SKM-1 (cell line): ENCODE measurements at regions not wholly inside any gene's neighbourhood (a gene's known extent, or its start where the extent isn't known, plus 50 kb on each side); places are given as distances from the start of the nearest gene placed in this dataset.
A peak's percentile ranks its signal among the peaks of the same experiment; 100 is the strongest.
"Not testable (repeated sequence)": the region's sequence is repeated elsewhere in the genome, so short reads cannot be mapped to it uniquely, and the experiment has no call there.

Experiments used
- DNase-seq: peaks from one replicate; lab custom pipeline; 2025; ENCODE audit not compliant: unreplicated experiment; lab: John Stamatoyannopoulos, UW

DNA sequence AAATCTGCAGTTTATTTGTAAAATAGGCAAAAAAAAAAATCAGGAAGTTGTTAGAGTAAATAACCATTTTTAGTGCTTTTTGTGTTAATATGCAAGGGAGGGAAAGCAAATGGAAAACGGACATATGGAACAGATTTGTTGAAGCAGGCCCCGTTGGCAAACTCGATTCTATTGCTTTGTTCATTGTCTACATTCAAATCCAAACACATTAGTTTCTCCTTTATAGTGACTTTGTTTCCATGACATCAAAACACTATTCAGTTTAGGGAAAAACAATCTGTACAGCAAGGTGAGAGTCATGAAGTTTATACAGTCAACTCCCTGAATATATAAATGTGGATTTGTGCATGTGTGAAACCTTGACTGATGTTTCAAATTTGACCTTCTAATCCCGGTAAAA, 142.2 kb downstream of the FAM47A start:
- DNase-seq, result no peak

DNA sequence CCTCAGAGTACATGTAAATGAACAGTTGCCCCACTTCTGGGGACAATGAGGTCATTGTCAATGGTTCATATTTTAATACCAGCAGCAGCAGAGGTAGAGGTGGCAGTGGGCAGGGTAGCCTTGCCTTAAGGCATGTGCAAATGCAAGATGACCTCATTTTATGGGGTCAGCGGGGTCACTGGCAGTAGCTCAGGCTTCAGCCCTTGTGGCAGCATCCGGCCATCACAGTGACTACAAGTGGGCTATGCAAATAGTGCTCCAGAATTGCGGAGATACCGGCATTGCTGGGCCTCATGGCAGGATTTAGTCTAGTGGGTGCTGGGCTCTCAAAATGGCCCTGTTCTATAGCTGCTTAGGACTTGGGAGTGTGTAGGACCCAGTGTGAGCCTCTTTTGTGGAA, 144.7 kb downstream of the FAM47A start:
- DNase-seq, result no peak

DNA sequence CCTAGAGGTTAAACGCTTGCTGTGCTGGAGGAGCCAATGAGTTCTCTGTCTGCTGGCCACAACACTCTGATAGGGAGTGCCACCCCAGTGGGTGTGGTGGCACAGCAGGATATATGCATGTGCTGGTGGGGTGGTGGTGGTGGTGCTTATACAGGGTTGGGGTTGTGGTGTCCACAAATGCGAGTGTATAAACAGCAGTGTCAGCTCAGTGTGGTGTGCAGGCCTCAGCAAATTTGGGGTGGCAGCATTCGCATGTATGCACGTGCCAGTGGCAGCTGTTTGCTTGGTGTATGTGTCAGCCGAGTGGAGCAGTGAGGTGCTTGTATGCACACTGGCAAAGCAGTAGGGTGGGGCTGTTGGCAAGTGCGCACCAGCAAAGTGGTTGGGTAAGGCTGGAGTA, 157.4 kb downstream of the FAM47A start:
- no peak for DNase-seq

DNA sequence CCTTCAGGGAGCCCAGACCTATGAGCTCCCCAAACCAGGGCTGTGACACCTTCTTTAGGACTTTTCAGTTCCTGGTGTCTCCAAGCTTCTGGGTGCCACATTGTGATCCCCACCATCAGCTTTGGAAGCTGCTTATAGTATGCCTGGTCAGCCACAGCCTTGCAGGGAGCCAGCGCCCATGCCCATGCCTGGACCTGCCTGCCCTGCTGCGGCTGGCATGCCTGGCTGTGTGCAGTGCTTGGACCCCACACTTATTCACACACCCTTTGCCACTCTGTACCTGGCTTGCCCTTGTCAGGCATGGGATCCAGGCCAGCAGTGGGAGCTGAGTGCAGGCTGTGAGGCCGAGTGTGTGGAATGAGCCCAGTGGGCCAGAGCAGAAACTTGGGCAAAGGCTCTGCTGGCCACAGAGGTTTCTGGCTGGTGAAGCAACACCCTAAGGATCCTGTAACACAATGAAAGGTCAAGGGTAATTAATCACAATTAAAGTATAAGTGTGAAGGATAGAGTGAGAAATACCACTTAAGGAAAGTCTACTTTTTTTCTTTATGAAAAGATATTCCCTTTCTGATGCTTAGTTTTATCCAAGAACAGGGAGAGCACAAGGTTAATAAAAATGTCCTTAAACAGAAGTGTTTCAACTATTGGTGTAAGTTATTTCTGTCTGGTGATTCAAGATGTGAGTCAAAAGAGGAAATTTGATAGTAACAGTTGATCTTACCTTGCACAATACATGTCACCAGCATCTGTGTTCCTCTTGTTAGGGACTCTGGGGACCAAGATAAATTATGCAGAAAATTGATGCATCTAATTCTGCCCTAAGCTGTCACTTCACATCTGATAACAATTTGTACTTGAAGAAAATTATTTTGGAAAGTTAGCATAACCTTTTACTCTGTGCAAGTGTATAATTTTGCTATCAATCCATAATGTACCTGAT, 161.8 kb downstream of the FAM47A start:
- peak; percentile 25 for DNase-seq

DNA sequence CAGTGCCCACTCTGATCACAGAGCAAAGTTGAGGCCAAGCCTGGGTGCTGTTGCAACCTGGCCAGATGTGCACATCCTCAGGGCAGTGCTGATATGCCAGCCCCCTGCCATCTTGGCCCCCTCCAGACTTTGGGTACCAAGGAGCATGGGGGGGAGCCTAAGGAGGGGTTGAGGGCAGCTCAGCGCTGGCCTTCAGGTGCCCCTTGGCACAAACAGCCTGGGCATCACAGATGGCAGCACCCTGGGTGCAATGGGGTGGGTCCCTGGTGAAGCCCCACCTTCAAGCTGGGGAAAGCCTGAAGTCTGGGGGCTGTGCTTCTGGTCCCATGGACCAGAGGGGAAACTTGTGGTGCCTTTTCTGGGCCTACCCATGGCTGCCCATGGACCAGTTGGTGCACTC, 163.0 kb downstream of the FAM47A start:
- no peak for DNase-seq

DNA sequence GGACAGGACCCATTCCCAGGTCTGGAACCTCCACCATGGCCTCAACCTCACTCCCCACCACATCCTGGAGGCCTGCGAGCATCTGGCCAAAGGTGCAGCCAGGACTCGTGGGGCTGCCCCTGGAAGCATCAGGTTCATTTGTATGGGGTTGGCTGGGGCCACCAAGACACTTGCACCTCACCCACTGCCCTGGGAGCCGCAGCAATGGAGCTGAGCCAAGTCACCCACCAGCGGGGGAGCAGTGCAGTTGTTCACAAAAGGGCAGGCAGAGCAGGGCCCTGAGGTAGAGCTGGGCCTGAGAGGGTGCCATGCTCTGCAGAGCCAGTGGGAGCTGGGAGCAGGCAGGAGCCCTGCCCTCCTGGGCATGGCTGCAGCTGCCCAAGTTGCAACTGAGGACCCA, 163.5 kb downstream of the FAM47A start:
- no peak for DNase-seq

DNA sequence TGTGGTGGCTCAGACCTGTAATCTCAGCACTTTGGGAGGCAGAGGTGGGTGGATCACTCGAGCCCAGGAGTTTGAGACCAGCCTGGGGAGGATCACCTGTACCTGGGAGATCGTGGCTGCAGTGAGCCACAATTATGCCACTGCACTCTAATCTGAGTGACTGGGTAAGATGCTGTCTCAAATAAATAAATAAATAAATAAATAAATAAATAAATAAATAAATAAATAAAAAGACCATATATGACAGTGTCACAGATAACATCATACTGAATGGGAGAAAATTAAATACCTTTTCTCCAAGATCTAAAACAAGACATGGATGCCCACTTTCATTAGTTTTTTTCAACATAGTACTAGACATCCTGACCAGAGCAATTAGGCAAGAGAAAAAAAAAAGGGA, 182.8 kb downstream of the FAM47A start:
- no peak for DNase-seq

DNA sequence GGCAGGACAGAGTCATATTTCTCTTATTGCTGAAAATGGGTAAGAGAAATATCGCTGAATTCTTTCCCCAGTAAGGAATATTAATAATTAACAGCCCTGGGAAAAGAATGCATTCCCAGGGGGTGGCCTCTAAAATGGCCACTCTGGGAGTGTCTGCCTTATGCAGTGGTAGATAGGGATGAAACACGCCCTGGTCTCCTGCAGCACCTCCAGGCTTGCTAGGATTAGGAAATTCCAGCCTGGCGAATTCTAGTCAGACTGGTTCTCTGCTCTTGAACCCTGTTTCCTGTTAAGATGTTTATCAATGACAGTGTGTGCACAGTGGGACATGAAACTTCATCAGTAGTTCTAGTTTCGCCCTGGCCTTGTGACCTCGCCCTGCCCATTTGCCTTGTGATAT, 205.9 kb downstream of the FAM47A start:
- not testable (repeated sequence) for DNase-seq

DNA sequence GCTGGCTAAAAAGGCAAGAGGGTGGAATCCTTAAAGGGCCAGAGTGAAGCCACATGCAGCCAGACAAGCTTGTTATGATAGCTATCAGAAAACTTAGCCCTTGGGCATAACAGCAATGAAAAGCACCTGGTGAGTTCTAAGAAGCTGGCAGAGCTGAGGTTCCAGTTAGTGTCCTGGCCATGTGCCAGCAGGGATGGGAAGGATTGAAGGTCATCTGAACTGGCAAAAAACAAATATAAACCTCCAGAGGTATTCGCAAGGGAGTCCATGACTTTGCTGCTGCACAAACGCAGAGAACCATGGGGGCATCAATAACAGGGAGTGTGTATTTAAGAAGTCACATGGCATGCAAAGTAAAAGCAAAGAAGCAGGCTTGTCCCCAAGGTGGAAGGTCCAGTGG, 208.9 kb downstream of the FAM47A start:
- no peak for DNase-seq

DNA sequence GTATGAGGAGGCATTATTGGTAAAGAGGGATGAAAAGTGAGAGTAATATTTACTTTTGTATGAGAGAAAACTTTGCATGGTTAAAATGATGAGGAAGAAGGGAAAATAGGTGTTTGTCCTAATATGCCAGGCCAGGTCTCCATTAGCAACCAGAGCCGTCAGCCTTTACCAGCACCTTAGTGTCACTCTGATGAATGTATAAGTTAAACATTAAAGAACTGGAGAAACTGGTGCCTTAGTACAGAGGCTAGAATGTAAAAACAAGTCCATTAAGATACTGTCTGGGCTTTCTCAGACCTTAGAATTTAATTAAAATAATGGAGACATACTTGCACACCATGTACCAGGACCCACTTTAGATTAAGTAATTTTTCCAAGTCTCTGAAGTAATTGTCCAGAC, 222.3 kb downstream of the FAM47A start:
- DNase-seq, result no peak

DNA sequence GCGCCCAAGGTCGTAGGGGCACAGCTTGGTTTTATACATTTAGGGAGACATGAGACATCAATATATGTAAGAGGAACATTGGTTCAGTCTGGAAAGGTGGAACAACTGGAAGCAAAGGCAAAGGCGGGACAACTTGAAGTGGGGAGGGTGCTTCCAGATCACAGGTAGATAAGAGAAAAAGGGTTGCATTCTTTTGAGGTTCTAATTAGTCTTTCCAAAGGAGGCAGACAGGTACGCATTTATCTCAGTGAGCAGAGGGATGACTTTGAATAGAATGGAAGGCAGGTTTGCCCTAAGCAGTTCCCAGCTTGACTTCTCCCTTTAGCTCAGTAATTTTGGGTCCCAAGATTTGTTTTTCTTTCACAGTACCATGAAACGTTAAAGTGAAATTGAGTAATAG, 223.2 kb downstream of the FAM47A start:
- DNase-seq, result no peak

DNA sequence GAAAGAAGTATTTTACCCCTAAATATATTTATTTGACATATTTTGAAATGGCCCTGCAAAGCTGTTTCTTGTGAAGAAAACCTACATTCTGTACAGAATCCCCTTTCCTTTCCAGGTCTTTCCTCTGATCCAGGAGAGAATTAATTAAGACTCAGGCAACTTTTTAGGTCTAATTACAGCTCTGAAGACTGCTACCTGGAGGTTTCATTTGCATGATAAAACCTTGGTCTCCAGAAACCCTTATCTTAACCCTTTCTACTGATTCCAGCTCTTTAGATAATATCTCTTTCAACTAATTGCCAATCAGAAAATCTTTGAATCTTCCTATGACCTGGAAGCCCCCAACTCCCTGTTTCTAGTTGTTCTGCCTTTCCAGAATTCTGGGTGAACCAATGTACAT, 224.0 kb downstream of the FAM47A start:
- no peak for DNase-seq

DNA sequence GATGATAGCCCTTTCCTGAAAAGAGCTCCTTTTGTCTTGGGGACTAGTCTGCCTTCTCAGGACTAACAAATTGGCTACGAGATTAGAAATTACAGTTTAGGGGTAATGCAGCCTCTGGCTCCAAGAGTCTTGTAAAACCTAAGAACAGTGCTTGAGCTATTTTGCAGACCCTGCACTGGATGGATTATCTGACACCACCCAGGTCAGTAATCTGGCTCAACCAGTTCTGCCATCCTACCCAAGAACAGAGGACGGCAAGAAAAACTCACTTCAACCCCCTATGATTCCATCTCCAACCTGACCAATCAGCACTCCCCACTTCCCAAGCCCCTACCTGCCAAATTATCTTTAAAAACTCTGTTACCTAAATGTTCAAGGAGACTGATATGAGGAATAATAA, 225.1 kb downstream of the FAM47A start:
- no peak for DNase-seq

DNA sequence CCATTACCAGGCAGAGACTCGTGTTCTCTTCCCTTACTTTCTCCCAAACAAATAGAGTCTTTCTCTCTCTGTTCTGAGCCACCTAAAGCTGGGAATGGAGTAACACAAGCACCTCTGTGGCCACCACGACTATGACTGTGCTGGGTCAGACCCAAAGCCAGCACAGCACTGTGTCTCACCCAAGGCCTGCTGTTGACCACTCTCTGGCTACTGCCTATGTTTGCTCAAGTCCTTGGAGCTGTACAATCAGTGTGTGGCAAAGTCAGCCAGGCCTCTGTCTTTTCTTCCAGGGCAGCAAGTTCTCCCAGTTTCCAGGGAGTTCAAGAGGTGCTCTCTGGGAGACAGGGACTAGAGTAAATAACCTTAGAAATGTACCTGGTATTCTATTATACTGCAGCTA, 239.4 kb downstream of the FAM47A start:
- DNase-seq, result no peak

DNA sequence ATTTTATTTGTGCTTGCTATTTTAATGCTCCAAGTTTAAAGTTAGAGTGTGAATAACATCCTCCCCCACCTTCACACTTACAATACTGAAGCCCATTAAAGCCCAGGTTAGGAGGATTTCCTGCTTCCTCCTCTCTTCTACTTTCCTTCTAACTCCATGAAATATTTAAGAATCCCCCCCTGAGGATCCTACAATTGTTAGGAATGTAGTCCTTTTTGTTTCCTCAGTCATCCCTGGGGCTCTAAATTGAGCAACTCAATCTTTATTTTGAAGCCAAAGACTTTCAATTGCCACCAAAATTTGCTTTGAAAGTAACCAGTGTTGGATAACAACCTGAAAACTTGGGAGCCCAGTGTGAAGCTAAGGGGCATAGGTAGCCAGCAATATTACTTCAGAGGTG, 276.9 kb downstream of the FAM47A start:
- DNase-seq, result no peak

DNA sequence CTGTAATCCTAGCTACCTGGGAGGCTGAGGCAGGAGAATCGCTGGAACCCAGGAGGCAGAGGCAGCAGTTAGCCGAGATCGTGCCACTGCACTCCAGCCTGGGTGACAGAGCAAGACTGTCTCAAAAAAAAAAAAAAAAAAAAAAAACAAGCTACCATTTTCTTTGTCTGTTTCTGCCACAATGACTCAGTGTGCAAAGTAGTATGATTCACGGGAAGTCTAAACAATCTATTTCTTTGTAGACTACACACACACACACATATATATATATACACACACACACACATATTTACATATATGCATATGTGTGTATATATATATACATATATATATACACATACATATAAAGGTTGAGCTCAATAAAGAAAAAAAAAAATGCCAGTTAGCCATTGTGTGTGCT, 280.0 kb downstream of the FAM47A start:
- not testable (repeated sequence) for DNase-seq

DNA sequence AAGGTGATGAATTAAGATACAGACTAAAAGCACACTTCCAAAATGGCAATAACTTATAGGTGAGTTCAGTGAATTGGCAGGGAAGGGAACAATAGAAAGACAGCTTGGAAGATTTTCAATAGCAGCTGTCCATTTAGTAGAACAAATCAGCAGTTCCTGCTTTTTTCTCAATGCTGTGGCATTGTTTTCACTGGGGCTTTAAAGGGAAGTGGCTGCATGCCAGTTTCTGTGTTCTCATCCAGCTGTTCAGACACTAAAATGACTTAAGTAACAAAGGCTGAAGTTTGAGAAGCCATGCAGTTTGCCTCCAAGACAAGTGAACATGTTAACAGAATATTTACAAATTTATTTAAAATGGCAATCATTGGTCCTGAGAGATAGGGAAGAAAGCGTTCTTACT, 291.9 kb downstream of the FAM47A start:
- no peak for DNase-seq

DNA sequence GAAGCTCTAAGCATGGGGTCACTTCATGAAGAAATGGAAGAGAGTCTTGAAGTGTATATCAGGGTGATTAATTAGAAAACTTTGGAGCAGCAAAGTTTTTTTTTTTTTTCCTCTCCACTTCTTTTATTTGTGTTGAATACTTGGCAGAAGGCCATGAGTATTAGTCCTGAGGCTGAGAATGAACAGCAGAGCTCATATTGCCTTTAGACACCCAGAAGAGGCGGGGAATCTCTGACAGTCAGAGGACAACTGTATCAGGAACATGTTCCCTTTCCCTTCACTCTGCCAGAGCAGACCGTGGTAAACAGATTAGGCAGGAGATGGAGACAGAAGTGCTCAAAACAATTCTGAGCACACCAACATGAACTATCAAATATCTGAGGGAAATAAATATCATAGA, 300.9 kb downstream of the FAM47A start:
- DNase-seq, result no peak

DNA sequence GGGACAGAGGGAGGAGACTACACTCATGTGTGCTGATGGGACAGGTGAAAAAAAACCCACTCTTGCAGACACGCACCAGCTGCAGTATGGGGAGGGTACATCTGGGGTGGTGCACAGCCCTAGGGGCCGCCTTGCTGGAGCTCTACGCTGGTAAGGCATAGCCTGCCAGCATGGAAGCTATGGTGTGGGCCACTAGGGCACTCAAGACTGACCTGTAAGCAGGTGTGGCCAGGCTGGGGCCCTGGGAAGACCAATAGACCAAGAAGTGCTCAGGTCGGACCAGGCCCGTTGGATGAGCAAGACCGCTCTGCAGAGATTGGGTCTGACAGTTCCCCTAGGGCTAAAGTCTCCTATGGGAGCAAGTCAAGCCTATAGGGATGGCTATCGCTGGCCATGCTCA, 314.8 kb downstream of the FAM47A start:
- no peak for DNase-seq

DNA sequence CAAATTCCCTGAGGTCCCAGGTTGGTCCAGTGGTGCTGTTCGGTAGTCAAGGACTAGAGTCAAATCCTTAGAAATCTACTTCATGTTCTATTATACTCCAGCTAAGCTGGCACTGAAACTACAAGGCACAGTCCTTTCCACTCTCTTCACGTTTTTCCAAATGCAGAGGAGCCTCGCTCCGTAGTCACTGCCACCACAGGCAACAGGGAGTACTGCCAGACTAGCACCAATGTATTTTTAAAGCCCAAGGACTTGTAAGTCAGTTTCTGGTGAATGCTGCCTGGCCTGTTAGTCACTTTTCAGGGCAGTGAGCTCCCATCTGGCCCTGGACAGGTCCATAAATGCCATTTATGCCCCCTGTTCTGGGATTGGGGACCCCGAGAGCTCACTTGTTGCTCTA, 323.5 kb downstream of the FAM47A start:
- DNase-seq, result no peak

DNA sequence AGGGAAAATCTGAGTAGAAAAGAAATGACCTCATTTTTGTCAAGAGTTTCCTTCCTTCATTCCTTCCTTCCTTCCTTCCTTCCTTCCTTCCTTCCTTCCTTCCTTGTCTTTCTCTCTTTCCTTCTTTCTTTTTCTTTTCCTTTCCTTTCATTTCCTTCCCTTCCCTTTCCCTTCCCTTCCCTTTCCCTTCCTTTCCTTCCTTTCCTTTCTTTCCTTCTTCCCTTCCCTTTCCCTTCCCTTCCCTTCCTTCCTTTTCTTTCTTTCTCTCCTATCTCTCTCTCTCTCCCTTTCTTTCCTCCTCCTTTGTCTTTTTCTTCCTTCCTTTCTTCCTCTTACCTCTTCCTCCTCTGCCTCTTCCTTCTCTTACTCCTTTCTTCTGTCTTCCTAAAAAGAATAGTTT, 347.6 kb downstream of the FAM47A start:
- DNase-seq, result no peak

DNA sequence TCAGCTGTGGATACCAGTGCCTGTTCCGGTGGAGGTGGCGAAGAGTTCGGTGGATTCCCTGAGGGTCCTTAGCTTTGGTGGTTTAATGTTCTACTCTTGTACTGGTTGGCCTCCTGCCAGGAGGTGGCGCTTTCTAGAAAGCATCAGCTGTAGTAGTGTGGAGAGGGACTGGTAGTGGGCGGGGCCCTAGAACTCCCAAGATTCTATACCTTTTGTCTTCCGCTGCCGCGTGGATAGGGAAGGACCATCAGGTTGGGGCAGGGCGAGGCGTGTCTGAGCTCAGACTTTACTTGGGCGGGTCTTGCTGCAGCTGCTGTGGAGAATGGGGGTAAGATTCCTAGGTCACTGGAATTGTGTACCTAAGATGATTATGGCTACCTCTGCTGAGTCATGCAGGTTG, 390.3 kb downstream of the FAM47A start:
- no peak for DNase-seq

DNA sequence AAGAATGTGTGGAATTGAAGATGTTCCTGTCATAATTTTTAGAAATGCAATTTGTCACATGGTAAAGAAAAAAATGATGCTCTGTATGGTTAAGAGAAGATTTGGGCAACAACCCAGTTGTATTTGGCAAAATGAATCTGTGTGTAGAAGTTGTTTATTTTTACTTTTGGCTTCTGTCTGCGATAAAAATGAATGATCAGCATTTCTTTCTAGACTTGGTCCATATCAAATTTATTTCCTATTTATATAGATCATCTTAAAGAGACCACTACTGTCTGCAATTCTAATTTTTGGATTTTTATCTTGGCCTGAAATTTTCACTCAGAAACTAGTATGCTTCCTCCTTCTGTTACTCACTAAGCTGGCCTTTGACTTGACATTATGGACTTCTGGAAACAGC, 396.9 kb downstream of the FAM47A start:
- no peak for DNase-seq
